ENCODE measurements at regions not wholly inside any gene's neighbourhood (a gene's known extent, or its start where the extent isn't known, plus 50 kb on each side); places are given as distances from the start of the nearest gene placed in this dataset.

GRCh38 chr7:25680636-25681035, 452.4 kb upstream of the NPVF start:
- no peak for TF ChIP-seq CTCF (IDR thresholded peaks at IDR 0.05; ENCODE audit: low read depth, low read length)
- no peak for TF ChIP-seq EZH2phosphoT487 (IDR thresholded peaks at IDR 0.05; ENCODE audit: low read depth)

Data from OCI-LY3 (cell line).